IgD-negative memory B cell (primary cell): ENCODE measurements at regions not wholly inside any gene's neighbourhood (a gene's known extent, or its start where the extent isn't known, plus 50 kb on each side); places are given as distances from the start of the nearest gene placed in this dataset.
"Not testable (repeated sequence)": the region's sequence is repeated elsewhere in the genome, so short reads cannot be mapped to it uniquely, and the experiment has no call there.

Experiments
- H3K27ac Mint-ChIP-seq, 3 donors: one replicate each; pipeline ENCODE4 v1.8.0; 2020 to 2022; ENCODE audit warnings: mild to moderate bottlenecking in 3 of 3, mixed read lengths in 3 of 3, moderate library complexity in 1 of 3
- H3K27me3 Mint-ChIP-seq: one replicate; pipeline ENCODE4 v1.8.0; 2021; ENCODE audit warnings: mixed read lengths
- H3K36me3 Mint-ChIP-seq: one replicate; pipeline ENCODE4 v1.8.0; 2020; ENCODE audit warnings: mild to moderate bottlenecking, mixed read lengths
- H3K4me1 Mint-ChIP-seq, 3 donors: one replicate each; pipeline ENCODE4 v1.8.0; 2020 to 2022; ENCODE audit warnings: mixed read lengths in 3 of 3, mild to moderate bottlenecking in 1 of 3
- H3K4me3 Mint-ChIP-seq, 4 donors: one replicate each; pipeline ENCODE4 v1.8.0; 2020 to 2022; ENCODE audit warnings: mild to moderate bottlenecking in 4 of 4, mixed read lengths in 4 of 4, moderate library complexity in 3 of 4
- H3K9me3 Mint-ChIP-seq, 3 donors: one replicate each; pipeline ENCODE4 v1.8.0; 2020 to 2021; ENCODE audit warnings: mixed read lengths in 3 of 3, mild to moderate bottlenecking in 1 of 3

DNA sequence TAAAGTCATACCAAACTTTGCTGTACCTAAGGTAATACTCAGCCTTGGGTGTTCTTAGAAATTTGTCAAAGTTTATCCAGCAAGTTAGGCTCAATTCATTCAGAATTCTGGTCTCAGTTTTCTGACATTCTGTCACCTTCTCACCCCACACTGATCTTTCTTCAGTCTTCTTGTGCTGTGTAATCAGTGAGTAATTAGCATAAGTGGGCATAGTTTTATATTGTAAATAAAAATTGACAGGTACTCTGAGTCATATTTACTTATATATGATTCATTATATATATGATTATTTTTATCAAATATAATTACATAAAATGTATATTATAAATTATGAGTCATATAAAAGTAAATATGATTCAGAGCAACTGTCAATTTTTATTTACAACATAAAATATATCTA, 170.9 kb upstream of the MAGI2 start:
- Mint-ChIP-seq H3K4me3 (no peak overlapping the region), H3K27me3 (no peaks in the 10 kb centered on the region)

DNA sequence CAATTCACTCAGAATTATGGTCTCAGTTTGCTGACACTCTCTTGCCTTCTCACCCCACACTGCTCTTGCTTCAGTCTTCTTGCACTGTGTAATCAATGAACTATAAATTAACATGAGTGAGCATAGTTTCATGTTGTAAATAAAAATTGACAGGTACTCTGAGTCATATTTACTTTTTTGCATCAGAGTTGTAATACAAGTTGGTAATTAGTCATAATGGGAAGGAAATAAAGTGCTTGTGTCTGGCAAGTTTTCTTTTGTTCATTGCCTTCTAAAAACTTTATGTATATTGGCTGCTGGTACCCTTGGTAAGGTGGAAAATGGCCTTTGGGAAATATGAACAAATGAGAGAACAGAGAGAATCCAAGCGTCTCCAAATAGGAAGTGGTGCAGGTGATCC, 169.3 kb upstream of the MAGI2 start:
- no peaks in the 10 kb centered on the region for H3K4me1 Mint-ChIP-seq
- H3K4me3 Mint-ChIP-seq: no peak overlapping the region
- peaks cover 0 to 1% (median 0%) of the 10 kb centered on the region in 3 donors for H3K9me3 Mint-ChIP-seq
- no peaks in the 10 kb centered on the region for H3K27me3 Mint-ChIP-seq
- H3K27ac Mint-ChIP-seq: no peak overlapping the region
- H3K36me3 Mint-ChIP-seq: no peaks in the 10 kb centered on the region

More for the DNA sequence above, 170.9 kb upstream of the MAGI2 start:
- H3K27ac Mint-ChIP-seq: no peak overlapping the region
- H3K9me3 Mint-ChIP-seq: peaks cover 0 to 1% (median 0%) of the 10 kb centered on the region in 3 donors
- no peaks in the 10 kb centered on the region for H3K36me3 Mint-ChIP-seq
- H3K4me1 Mint-ChIP-seq: no peaks in the 10 kb centered on the region

DNA sequence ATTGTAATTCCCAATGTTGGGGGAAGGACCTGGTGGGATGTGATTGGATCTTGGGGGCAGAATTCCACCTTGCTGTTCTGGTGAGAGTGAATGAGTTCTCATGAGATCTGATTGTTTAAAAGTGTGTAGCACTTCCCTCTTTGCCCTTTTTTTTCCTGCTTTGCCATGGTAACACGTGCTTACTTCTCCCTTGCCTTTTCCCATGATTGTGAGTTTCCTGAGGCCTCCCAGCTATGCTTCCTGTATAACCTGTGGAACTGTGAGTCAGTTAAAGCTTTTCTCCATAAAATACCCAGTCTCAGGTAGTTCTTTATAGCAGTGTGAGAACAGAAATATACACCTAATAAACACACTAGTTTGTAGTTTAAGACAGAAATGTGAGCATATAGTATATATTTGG, 166.8 kb upstream of the MAGI2 start:
- H3K4me3 Mint-ChIP-seq: no peak overlapping the region
- H3K27me3 Mint-ChIP-seq: no peaks in the 10 kb centered on the region
- H3K36me3 Mint-ChIP-seq: no peaks in the 10 kb centered on the region
- peaks cover 0 to 1% (median 0%) of the 10 kb centered on the region in 3 donors for H3K9me3 Mint-ChIP-seq
- H3K27ac Mint-ChIP-seq: no peak overlapping the region
- H3K4me1 Mint-ChIP-seq: no peaks in the 10 kb centered on the region

DNA sequence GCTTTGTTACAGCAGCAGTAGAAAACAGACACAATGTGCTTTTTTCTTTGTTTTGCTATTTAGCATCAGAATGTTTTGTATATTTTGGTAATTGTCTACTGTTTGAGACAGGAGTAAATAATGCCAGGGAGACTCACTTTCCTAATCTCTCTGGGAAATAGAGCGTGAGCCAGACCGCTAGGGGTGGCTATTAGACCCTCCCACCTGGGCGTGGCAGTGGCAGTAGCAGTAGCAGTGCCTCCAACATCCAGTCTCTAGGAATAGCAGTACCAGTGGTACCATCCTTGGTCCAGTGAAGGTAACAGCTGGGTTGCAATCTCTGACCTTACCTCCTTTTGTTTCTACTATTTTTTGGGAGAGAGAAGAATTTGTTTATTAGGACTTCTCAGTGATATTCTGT, 165.7 kb upstream of the MAGI2 start:
- H3K27ac Mint-ChIP-seq: no peak overlapping the region
- H3K9me3 Mint-ChIP-seq: peaks cover 0 to 1% (median 0%) of the 10 kb centered on the region in 3 donors
- no peaks in the 10 kb centered on the region for H3K4me1 Mint-ChIP-seq
- no peaks in the 10 kb centered on the region for H3K27me3 Mint-ChIP-seq
- H3K36me3 Mint-ChIP-seq: no peaks in the 10 kb centered on the region
- no peak overlapping the region for H3K4me3 Mint-ChIP-seq

DNA sequence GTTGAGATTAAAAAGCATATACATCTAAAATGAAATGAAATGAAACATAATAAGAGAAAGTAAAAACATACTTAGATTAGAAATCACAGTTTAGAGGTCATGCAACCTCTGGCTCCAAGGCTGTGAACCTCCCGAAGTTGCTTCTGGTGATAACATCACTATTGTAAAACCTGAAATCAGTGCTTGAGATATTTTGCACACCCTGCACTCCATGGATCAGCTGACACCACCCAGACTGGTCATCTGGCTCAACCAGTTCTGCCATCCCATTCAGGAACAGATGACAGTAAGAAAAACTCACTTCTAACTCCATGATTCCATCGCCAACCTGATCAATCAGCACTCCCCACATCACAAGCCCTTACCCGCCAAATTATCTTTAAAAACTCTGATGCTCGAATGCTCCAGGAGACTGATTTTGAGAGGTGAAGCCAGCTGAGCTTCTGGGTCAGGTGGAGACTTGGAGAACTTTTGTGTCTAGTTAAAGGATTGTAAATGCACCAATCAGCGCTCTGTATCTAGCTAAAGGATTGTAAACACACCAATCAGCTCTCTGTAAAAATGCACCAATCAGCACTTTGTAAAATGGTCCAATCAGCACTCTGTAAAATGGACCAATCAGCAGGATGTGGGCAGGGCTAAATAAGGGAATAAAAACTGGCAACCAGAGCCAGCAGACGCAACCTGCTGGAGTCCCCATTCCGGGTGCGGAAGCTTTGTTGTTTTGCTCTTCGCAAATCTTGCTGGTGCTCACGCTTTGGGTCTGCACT, 162.6 kb upstream of the MAGI2 start:
- peaks cover 0 to 1% (median 0%) of the 10 kb centered on the region in 3 donors for H3K9me3 Mint-ChIP-seq
- no peak overlapping the region for H3K4me3 Mint-ChIP-seq
- no peaks in the 10 kb centered on the region for H3K36me3 Mint-ChIP-seq
- H3K4me1 Mint-ChIP-seq: no peaks in the 10 kb centered on the region
- H3K27ac Mint-ChIP-seq: peak overlapping the region in 1 of 3 donors; percentile 24
- H3K27me3 Mint-ChIP-seq: no peaks in the 10 kb centered on the region

DNA sequence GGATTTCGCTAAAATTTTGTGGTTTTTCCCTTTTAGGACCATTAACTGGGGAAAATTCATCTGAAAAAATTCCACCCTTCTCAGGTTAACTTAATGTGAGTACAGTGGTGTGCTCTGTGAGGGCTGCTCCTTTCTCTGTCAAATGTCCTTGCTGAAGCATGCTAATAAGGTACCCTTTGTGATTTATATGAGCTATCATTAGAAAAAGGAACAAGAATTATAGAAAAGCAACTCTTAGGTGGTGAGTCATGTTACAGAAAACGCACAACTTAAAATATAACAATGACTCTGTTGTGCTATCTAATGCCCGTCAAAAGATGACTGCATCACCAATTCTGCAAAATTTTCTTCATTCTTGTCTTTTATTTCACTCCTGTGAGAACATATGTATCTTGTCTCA, 162.0 kb upstream of the MAGI2 start:
- Mint-ChIP-seq H3K4me1 (no peaks in the 10 kb centered on the region), H3K9me3 (peaks cover 0 to 1% (median 0%) of the 10 kb centered on the region in 3 donors)

DNA sequence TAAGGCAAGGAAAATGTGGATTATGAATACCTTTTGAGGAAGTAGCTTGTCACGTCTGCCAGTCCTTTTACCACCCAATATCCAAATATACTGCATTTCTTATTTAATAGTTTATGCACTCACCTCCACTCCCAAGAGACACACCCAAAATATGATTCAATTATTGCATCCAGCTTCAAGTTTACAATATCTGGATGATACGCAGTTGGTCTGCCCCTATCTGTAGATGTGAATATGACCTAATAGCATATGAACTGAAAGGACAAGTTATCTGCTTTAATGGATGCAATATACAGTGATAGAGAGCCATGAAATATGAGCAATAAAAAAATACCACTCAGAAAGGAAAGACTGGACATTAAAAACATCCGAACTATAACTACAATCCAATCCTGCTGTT, 159.4 kb upstream of the MAGI2 start:
- Mint-ChIP-seq H3K4me3 (no peak overlapping the region), H3K4me1 (no peaks in the 10 kb centered on the region), H3K27ac (no peak overlapping the region), H3K27me3 (no peaks in the 10 kb centered on the region), H3K36me3 (no peaks in the 10 kb centered on the region), H3K9me3 (no peaks in the 10 kb centered on the region)

More for the DNA sequence above, 162.0 kb upstream of the MAGI2 start:
- Mint-ChIP-seq H3K27me3 (no peaks in the 10 kb centered on the region), H3K36me3 (no peaks in the 10 kb centered on the region), H3K4me3 (no peak overlapping the region), H3K27ac (no peak overlapping the region)

DNA sequence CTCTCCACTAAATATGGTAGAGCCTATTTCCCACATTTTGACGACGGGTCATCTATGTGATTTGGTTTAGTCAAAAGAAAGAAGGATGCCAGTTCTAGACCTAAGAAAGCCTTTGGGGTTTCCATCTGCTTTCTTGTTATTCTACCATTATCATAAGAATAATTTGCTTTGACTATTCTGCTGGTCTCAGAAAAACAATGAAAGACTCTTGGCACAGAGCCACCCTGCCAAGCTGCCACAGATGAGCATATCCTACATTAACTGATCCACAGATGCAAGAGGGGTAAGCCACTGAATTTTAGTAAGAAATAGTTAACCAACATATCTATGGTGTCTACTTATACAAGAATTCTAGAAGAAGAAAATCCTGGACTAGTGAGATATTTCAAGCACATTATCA, 158.6 kb upstream of the MAGI2 start:
- no peak overlapping the region for H3K4me3 Mint-ChIP-seq
- H3K27ac Mint-ChIP-seq: no peak overlapping the region
- H3K9me3 Mint-ChIP-seq: peaks cover 0 to 2% (median 2%) of the 10 kb centered on the region in 3 donors
- H3K27me3 Mint-ChIP-seq: no peaks in the 10 kb centered on the region
- H3K36me3 Mint-ChIP-seq: no peaks in the 10 kb centered on the region
- peaks cover 0 to under 1% (median 0%) of the 10 kb centered on the region in 3 donors for H3K4me1 Mint-ChIP-seq

DNA sequence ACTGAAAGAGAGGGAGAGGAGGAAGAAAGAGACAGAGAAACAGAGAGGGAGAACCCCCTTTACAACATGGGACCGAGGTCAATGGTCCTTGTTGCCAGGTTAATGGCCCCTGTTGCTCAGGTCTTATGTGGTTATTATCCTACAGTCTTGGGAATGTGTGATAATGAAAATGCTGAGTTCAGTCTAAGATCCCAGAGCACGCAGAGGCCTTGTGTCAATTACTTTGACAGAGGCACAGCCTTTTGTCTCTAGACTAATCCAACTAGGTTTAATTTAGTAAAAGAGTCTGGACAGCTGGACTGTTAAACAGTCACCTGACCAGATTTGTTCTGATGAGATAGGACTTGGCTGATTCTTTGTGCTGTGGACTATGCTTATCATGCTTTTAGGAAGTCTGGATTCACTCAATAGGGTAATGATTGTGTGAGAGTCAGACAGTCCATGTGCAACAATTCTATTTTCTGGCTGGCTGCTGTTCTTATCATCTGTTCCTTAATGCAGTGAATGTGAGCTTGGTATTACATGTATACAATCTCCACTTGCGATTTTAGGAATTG, 157.4 kb upstream of the MAGI2 start:
- H3K4me3 Mint-ChIP-seq: no peak overlapping the region
- no peaks in the 10 kb centered on the region for H3K27me3 Mint-ChIP-seq
- H3K9me3 Mint-ChIP-seq: peaks cover 0 to 10% (median 5%) of the 10 kb centered on the region in 3 donors
- H3K27ac Mint-ChIP-seq: no peak overlapping the region
- H3K4me1 Mint-ChIP-seq: peaks cover 0 to 1% (median 0%) of the 10 kb centered on the region in 3 donors
- H3K36me3 Mint-ChIP-seq: no peaks in the 10 kb centered on the region

DNA sequence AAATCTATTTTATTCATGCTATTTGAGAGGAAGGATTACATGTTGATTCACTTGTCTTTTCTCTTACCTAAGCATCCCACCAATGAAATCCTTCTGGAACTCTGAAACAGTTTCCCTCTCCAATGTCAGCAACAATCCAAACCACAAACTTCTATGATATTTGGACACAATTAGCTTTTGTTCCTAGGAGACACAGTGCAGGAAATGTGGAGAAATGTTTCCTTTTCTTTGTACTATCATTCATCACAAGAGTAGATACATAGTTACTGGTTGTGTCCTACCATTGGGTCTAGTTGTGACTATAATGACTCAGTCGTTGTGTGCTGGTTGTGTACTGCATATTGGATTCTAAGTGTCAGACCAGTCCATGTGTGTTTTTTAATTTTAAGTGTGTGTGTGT, 156.8 kb upstream of the MAGI2 start:
- H3K27ac Mint-ChIP-seq: no peak overlapping the region
- H3K36me3 Mint-ChIP-seq: no peaks in the 10 kb centered on the region
- H3K4me1 Mint-ChIP-seq: peaks cover 0 to 1% (median 0%) of the 10 kb centered on the region in 3 donors
- peaks cover 0 to 10% (median 5%) of the 10 kb centered on the region in 3 donors for H3K9me3 Mint-ChIP-seq
- H3K27me3 Mint-ChIP-seq: no peaks in the 10 kb centered on the region
- H3K4me3 Mint-ChIP-seq: no peak overlapping the region

DNA sequence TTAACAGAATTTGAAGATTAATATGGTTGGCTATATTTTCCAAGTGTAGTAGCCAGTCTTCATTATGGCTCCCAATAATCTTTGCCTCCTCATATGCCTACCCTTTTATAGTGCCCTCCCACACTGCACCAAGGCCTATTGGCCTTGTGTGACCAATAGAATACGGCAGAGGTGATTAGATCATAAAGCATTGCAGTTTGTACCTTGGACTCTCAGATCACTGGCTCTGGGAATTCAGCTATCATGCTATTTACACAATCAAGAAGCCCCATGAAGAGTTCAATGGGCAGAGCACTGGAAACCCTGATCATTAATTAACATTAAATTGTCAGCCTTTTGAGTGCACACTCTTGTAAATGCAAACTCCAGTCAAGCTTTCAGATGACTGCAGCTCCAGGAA, 154.5 kb upstream of the MAGI2 start:
- H3K27me3 Mint-ChIP-seq: no peaks in the 10 kb centered on the region
- H3K9me3 Mint-ChIP-seq: peaks cover 0 to 14% (median 5%) of the 10 kb centered on the region in 3 donors
- H3K4me1 Mint-ChIP-seq: peaks cover 0 to 1% (median 0%) of the 10 kb centered on the region in 3 donors
- no peak overlapping the region for H3K4me3 Mint-ChIP-seq
- H3K36me3 Mint-ChIP-seq: peaks cover 1% of the 10 kb centered on the region
- no peak overlapping the region for H3K27ac Mint-ChIP-seq

DNA sequence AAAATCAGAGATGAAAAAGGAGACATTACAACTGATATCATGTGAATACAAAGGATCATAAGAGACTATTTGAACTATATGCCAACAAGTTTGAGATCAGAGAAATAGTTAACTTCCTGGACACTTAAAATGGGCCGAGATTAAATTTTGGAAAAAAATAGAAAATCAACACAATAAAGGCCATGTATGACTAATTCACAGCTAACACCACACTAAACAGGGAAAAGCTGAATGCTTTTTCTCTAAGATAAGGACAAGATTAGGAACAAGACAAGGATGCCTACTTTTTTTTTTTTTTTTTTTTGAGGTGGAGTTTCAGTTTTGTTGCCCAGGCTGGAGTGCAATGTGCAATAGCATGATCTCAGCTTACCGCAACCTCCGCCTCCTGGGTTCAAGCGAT, 151.4 kb upstream of the MAGI2 start:
- no peak overlapping the region for H3K27ac Mint-ChIP-seq
- peaks cover 1% of the 10 kb centered on the region for H3K36me3 Mint-ChIP-seq

DNA sequence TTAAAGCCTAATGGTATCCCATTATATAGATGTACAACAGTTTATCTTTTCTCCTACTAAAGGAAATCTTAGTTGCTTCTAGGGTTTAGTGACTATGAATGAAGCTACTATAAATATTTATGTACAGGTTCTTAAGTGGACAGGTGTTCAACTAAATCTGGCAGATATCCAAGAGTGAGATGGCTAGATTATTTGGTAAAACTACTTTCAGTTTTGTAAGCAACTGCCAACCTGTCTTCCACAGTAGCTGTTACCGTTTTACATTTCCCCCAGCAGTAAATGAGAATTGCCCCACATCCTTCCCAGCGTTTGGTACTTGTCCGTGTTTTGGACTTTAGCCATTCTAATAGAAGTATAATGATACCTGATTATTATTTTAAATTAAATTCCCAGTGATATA, 144.9 kb upstream of the MAGI2 start:
- no peaks in the 10 kb centered on the region for H3K36me3 Mint-ChIP-seq
- peaks cover 0 to 3% (median 2%) of the 10 kb centered on the region in 3 donors for H3K9me3 Mint-ChIP-seq
- no peaks in the 10 kb centered on the region for H3K27me3 Mint-ChIP-seq
- no peaks in the 10 kb centered on the region for H3K4me1 Mint-ChIP-seq
- H3K4me3 Mint-ChIP-seq: no peak overlapping the region
- no peak overlapping the region for H3K27ac Mint-ChIP-seq

More for the DNA sequence above, 151.4 kb upstream of the MAGI2 start:
- Mint-ChIP-seq H3K27me3 (no peaks in the 10 kb centered on the region), H3K4me3 (no peak overlapping the region), H3K4me1 (peaks cover 0 to 1% (median 0%) of the 10 kb centered on the region in 3 donors), H3K9me3 (peaks cover 0 to 14% (median 5%) of the 10 kb centered on the region in 3 donors)

DNA sequence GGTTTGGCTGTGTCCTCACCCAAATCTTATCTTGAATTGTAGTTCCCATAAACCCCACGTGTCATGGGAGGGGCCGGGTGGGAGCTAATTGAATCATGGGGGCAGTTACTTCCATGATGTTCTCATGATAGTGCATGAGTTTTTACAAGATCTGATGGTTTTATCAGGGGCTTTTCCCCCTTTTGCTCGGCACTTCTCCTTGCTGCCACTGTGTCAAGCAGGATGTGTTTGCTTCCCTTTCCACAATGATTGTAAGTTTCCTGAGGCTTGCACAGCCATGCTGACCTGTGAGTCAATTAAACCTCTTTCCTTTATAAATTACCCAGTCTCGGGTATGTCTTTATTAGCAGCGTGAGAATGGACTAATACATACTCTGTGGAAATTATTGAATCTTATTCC, 141.2 kb upstream of the MAGI2 start:
- not testable (repeated sequence) for H3K27ac Mint-ChIP-seq, H3K9me3 Mint-ChIP-seq, H3K4me3 Mint-ChIP-seq, H3K27me3 Mint-ChIP-seq, H3K36me3 Mint-ChIP-seq, H3K4me1 Mint-ChIP-seq

DNA sequence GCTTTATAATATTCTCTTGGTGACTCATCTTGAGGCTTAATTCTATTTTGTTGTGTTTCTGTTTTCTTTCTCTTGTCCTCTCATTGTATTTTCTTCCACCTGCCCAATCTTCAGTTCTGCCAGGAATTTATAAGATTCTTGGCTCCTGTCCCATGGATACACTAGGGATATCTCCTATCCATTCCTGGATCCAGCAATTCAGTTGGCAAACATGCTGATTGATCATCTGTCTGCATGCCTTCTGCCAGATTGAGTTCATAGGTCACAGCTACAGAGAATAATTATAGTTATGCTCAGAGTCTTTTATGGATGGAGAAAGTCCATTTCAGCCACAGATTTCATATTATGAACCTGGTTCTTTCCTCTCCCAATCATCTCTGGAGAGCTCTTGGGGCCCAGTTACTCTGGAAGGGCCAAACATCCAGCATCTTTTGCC, 140.4 kb upstream of the MAGI2 start:
- H3K27me3 Mint-ChIP-seq: no peaks in the 10 kb centered on the region
- H3K36me3 Mint-ChIP-seq: no peaks in the 10 kb centered on the region
- H3K4me1 Mint-ChIP-seq: no peaks in the 10 kb centered on the region
- no peak overlapping the region for H3K27ac Mint-ChIP-seq
- no peak overlapping the region for H3K4me3 Mint-ChIP-seq
- peaks cover 0 to 3% (median 2%) of the 10 kb centered on the region in 3 donors for H3K9me3 Mint-ChIP-seq
